GM21360 (cell line): ENCODE measurements at regions not wholly inside any gene's neighbourhood (a gene's known extent, or its start where the extent isn't known, plus 50 kb on each side); places are given as distances from the start of the nearest gene placed in this dataset.
"Not testable (repeated sequence)": the region's sequence is repeated elsewhere in the genome, so short reads cannot be mapped to it uniquely, and the experiment has no call there.

Experiments
- ATAC-seq: cut with Tn5 transposase; IDR thresholded peaks from one replicate; pipeline ENCODE4 v1.9.1; 2021; ENCODE audit warnings: mild to moderate bottlenecking, moderate library complexity; ENCODE audit not compliant: unreplicated experiment

- ATAC-seq: no peak
Measured at GRCh38 chr19:30102239-30102638, 160.2 kb downstream of the URI1 start.

DNA sequence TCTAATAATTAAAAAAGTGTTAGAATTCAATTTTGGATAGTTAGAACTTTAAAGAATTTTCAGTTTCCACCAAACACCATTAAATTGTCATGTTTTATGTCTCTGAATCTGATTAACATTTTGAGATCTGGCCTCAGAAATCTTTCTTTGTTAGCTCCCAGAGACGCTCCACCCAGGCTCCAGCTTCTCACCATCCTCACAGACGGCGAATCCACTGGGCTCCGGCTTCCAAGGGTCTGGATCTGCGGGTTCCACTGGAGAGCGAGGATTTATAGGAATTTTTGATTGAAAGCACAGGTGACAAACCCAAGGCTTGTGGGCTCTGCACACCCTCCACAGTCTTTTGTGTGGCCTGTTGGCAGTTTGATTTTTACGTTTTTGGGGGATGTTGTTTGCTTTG, 160.6 kb downstream of the URI1 start:
- ATAC-seq: no peak

GRCh38 chr19:30103981-30104380, 161.9 kb downstream of the URI1 start:
- ATAC-seq: no peak

DNA sequence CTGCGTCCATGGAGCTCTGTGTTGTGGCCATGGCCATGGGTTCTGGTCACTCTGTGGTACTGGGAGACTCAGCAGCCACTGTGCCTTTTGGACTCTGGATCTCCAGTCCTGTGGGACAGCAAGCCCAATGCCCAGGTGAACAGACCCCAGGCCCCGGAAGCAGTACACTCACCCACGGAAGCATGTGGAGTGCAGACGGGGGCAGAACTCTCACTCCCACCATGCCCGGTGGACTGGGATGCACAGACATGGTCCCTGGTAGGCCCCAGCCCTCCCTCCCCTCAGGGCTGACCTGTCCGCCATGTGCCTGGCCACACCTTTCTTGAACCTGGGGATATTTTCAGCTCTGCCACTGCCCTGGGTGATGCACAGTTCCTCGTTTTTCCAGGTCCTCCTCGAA, 163.3 kb downstream of the URI1 start:
- no peak for ATAC-seq

DNA sequence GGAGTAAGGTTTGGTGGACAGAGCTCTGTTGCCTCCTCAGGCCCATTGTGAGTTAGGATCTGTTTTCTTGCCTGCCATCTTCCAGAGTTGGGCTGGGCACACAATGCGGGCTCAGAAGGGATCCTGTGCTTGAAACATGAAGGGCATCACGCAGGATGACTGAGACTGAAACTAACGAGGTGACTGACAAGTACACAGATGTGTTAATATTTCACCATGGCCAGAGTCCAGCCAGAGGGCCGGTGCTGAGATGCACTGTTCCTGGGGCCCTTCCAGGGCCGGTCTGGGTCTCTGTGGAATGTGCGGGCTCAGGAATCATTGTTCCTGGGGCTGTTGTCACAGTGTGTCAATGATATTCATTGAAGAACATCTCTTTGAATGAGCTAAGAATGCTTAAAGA, 163.7 kb downstream of the URI1 start:
- no peak for ATAC-seq

DNA sequence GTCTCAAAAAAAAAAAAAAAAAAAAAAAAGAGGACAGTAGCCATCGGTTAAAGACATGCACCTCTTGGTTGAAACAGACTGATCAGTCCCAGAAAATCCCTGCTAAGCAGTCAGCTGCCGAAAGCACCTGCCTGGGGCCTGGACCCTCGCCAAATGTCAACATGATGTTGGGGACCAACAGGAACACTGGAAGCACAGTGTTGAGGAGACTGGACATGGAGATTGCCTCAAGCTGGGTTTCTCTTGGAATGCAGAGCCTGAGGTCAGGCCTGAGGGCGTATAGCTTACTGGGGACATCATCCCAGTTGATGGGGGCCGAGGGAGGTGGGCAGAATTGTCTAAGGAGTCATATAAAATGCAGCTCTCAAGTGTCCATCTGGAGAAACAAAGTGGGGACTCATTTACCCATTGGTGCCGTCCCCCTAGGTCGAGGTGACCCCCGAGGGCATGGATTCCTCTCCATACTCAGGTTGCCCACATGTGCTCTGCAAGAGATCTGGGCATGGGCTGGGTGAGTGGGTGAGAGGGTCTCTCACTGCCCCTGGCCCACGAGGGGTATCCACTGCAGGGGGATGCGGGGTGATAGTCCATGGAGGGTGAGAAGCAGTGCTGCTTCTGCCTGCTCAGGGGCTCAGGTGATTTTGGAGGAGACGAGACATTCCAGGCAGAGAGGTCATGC, 164.5 kb downstream of the URI1 start:
- ATAC-seq: no peak

- no peak for ATAC-seq
Measured at GRCh38 chr19:30107251-30107650, 165.2 kb downstream of the URI1 start.

- ATAC-seq: no peak
Measured at GRCh38 chr19:30109565-30109964, 167.5 kb downstream of the URI1 start.

GRCh38 chr19:30111021-30111855, 169.2 kb downstream of the URI1 start:
- ATAC-seq: no peak

DNA sequence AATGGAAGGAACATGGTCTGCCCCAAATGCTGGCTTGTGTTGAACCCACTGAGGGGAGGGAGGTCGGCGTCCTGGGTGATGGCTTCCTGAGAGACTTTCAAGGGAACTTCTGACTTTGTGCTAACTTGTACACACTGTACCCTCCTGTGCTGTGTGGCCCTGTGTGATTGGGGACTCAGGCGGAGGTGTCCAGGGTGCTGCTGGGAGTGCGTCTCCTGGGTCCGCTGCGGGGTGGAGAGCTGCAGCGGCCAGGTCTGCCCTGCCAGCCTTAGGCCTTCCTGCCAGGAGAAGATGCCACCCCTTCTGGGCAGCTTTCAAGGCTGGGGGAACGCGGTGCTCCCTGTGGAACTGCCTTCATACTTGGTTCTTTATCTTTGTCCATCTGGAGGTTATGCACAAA, 170.1 kb downstream of the URI1 start:
- ATAC-seq: no peak

GRCh38 chr19:30112666-30113065, 170.6 kb downstream of the URI1 start:
- ATAC-seq: no peak

GRCh38 chr19:30113186-30113585, 171.1 kb downstream of the URI1 start:
- ATAC-seq: no peak

- not testable (repeated sequence) for ATAC-seq
Measured at GRCh38 chr19:30114095-30114494, 172.1 kb downstream of the URI1 start.

DNA sequence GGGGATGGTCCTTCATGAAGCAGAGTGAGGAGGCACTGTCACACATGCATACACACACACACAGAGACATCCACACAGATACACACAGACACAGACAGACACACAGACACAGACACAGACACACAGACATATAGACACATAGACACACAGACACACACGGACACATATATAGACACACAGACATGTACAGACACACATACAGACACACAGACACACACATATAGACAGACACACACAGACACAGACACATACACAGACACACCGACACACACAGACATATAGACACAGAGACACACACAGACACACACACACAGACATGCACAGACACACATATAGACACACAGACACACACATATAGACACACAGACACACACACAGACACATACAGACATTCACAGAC, 173.9 kb downstream of the URI1 start:
- no peak for ATAC-seq

DNA sequence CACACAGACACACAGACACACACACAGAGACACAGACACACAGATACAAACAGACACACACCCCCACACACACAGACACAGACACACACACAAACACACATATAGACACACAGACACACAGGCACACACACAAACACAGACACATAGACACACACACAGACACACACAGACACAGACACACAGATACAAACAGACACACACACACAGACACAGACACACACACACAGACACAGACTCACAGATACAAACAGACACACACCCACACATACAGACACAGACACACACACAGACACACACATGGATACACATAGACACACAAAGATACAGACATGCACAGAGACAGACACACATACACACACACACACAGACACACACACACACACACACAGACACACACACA, 174.5 kb downstream of the URI1 start:
- ATAC-seq: no peak

GRCh38 chr19:30116984-30117555, 175.0 kb downstream of the URI1 start:
- ATAC-seq: no peak

- ATAC-seq: no peak
Measured at GRCh38 chr19:30117636-30118145, 175.7 kb downstream of the URI1 start.

DNA sequence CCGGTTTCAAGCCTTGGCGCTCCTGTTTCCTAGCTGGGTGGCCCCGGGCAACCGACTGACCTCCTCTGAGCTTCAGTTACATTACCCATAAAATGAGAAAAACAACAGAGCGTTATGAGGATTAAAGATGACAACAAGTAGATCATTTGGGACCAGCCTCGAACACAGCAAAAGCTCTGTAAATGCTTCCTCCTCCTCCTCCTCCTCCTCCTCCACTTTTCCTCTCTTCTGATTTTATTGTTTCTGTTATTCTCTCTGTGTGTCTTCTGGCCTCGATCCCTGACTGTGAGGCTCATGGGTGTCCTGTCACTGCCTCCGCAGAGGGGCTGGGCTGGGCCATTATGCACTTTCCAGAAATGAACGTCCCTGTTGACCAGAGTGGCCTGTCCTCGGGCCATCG, 176.2 kb downstream of the URI1 start:
- ATAC-seq: no peak

DNA sequence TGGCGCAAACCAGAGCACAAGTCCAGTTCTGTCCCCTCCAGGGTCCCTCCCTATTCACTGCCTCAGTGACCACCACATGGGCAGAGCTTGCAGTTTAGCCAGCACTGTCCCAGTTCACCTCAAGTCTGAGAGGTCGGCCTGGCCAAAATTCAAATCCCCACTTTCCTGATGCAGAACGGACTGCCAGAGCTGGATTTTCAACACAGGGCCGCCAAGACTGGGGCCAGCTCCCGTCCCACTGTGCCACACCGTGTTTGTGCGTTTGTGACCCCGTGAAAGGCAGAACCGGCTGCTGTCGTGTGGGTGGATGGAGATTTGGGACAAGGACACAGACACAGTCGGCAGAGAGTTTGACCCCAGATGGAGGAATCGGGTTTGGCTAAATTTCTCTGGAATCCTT, 176.7 kb downstream of the URI1 start:
- ATAC-seq: no peak

DNA sequence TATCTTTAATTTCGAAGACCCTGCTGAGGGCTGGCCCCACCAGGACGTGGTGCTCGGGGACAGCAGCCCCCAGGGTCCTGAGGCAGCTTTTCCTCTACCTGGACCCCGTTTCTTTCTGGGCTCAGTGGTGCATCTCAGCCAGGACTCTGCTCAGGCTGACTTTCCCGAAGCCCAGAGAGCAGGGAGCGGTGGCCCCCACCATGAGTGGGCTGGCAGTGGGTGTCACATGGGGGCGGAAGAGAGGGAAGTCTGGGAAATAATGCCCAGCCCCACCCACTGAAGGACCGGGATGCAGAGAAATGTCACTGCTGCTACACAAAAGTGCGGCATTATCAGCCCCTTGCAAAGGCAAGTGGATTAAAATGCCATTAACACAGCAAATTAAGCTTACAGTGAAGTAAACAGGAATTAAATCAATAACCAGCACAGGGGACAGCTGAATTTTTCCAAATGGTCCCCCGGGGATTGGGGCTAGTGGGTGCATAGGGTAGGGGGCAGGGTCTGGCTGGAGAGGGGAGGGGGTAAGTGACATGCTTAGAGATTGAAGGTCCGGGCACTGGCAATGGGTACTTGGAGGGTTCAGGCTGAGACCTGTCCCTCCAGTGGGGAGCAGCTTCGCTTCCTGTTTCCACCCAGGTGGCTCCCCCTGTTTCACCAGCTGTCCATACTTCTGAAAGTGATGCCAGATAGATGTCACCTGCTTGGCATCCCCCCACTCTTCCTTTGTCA, 177.3 kb downstream of the URI1 start:
- ATAC-seq: no peak

DNA sequence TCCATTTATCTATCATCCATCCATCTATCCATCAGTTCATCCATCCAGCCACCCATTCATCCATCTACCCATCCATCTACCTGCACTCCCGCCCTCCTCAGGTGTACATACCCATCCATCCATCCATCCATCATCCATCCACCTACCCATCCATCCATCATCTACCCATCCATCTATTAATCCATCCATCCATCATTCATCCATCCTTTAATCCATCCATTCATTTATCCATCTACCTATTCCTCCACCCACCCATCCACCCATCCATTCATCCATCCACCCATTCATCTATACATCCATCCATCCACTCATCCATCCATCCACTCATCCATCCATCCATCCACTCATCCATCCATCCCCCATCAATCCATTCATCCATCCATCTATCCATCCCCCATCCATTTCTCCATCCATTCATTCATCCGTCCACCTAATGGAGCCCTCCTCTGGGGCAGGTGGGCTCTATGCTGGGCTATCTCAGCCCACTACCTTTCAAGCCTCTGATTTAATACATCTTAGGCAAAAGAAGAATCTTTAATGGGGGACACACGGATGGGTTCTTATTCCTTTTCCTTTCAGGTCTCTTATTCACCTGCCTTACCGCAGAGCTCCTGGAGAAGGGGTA, 178.9 kb downstream of the URI1 start:
- no peak for ATAC-seq
